B cell (primary cell): ENCODE measurements at regions not wholly inside any gene's neighbourhood (a gene's known extent, or its start where the extent isn't known, plus 50 kb on each side); places are given as distances from the start of the nearest gene placed in this dataset.

Source experiments
- ATAC-seq: fragments of 200-7000 bp; cut with Tn5 transposase; one replicate; pipeline ENCODE4 v1.10.0; 2021; ENCODE audit warnings: low read depth, mild to moderate bottlenecking, moderate number of reproducible peaks, moderate library complexity
- CTCF ChIA-PET: fragments of 350-600 bp; sonication (Branson Sonifier 250); formaldehyde crosslinking; loops from one replicate; lab custom pipeline; 2021; ENCODE audit warnings: antibody characterized with exemption, inconsistent platforms; lab: Charles Lee
- POLR2A ChIA-PET: fragments of 350-600 bp; sonication (Branson Sonifier 250); formaldehyde crosslinking; loops from one replicate; lab custom pipeline; 2021; ENCODE audit warnings: antibody characterized with exemption; lab: Charles Lee
- DNase-seq: peaks from one replicate; pipeline ENCODE4 v3.0.0; 2013
- H2AFZ ChIP-seq: 2 replicates; pipeline ENCODE4 v1.6.1; 2012; ENCODE audit warnings: mild to moderate bottlenecking, low read depth, low read length; ENCODE audit not compliant: insufficient read depth, poor library complexity, severe bottlenecking
- H3K27ac ChIP-seq, 2 donors: 1 replicate in 1 of 2; 2 replicates in 1 of 2; pipeline ENCODE4 v1.5.1; 2012 to 2013; ENCODE audit warnings: low read length in 2 of 2, mild to moderate bottlenecking in 2 of 2, moderate library complexity in 1 of 2
- H3K27me3 ChIP-seq, 4 experiments: fragments of 200-600 bp in 1 of 4; sonication (generic) in 1 of 4; replicated peaks in 1 of 4; 1 replicate in 2 of 4; 2 replicates in 2 of 4; pipeline versions ENCODE4 v1.6.1 to v1.7.0; 2013 to 2016; ENCODE audit warnings: low read length in 3 of 4, mild to moderate bottlenecking in 2 of 4, mixed read lengths in 1 of 4, moderate library complexity in 1 of 4; ENCODE audit not compliant: insufficient read depth in 4 of 4, control insufficient read depth in 3 of 4; ENCODE audit errors: control extremely low read depth in 1 of 4
- H3K36me3 ChIP-seq, 2 experiments: replicated peaks in 1 of 2; 1 replicate in 1 of 2; 2 replicates in 1 of 2; pipeline versions ENCODE4 v1.6.1 to v1.7.1; 2013; ENCODE audit warnings: low read length in 1 of 2; ENCODE audit not compliant: insufficient read depth in 2 of 2, control insufficient read depth in 1 of 2; ENCODE audit errors: control extremely low read depth in 1 of 2, extremely low read depth in 1 of 2
- H3K4me1 ChIP-seq, 2 donors: fragments of 200-600 bp in 1 of 2; sonication (generic) in 1 of 2; 1 replicate in 1 of 2; 2 replicates in 1 of 2; pipeline versions ENCODE4 v1.5.1 to v1.6.1; 2013 to 2017; ENCODE audit warnings: low read length in 2 of 2; ENCODE audit not compliant: control insufficient read depth in 2 of 2, insufficient read depth in 2 of 2
- H3K4me2 ChIP-seq: replicated peaks from 2 replicates; pipeline ENCODE3; 2012; ENCODE audit warnings: mild to moderate bottlenecking, low read depth, low read length; ENCODE audit not compliant: poor library complexity, severe bottlenecking
- H3K4me3 ChIP-seq, 5 experiments: fragments of 200-600 bp in 1 of 5; sonication (generic) in 1 of 5; 1 replicate in 3 of 5; 2 replicates in 2 of 5; pipeline versions ENCODE4 v1.5.1 to v1.7.0; 2011 to 2016; ENCODE audit warnings: low read length in 4 of 5, mild to moderate bottlenecking in 4 of 5, low read depth in 2 of 5, control low read depth in 1 of 5, moderate library complexity in 1 of 5; ENCODE audit not compliant: insufficient read depth in 1 of 5; ENCODE audit errors: control extremely low read depth in 1 of 5, extremely low read depth in 1 of 5
- H3K79me2 ChIP-seq: fragments of 200-600 bp; sonication (generic); one replicate; pipeline ENCODE4 v1.6.0; 2016; ENCODE audit warnings: low read length; ENCODE audit not compliant: control insufficient read depth, insufficient read depth
- H3K9ac ChIP-seq: fragments of 200-600 bp; sonication (generic); 2 replicates; pipeline ENCODE4 v1.6.1; 2017; ENCODE audit warnings: mild to moderate bottlenecking, low read length, moderate library complexity
- H3K9me3 ChIP-seq, 3 donors: one replicate each; pipeline versions ENCODE4 v1.6.1 to v1.7.1; 2013; ENCODE audit warnings: low read length in 2 of 3; ENCODE audit not compliant: control insufficient read depth in 2 of 3, insufficient read depth in 1 of 3; ENCODE audit errors: control extremely low read depth in 1 of 3
- H4K20me1 ChIP-seq: 2 replicates; pipeline ENCODE4 v1.6.0; 2012; ENCODE audit warnings: mild to moderate bottlenecking, low read length; ENCODE audit not compliant: insufficient read depth, control insufficient read depth, poor library complexity, severe bottlenecking
- H3K27ac Mint-ChIP-seq: one replicate; pipeline ENCODE4 v1.8.0; 2021; ENCODE audit warnings: mixed read lengths
- H3K27me3 Mint-ChIP-seq: one replicate; pipeline ENCODE4 v1.8.0; 2021; ENCODE audit warnings: mixed read lengths
- H3K4me1 Mint-ChIP-seq: one replicate; pipeline ENCODE4 v1.8.0; 2021; ENCODE audit warnings: mixed read lengths
- H3K4me3 Mint-ChIP-seq: one replicate; pipeline ENCODE4 v1.8.0; 2021; ENCODE audit warnings: mixed read lengths
- H3K9me3 Mint-ChIP-seq: one replicate; pipeline ENCODE4 v1.8.0; 2022; ENCODE audit warnings: mixed read lengths; ENCODE audit not compliant: insufficient read depth
- EZH2 ChIP-seq: IDR thresholded peaks from 2 replicates; pipeline ENCODE4 v1.6.1; 2012; ENCODE audit warnings: borderline replicate concordance, low read depth, mild to moderate bottlenecking, moderate library complexity, low read length; ENCODE audit not compliant: insufficient read depth, poor library complexity, severe bottlenecking
- WGBS: methylation state at CpG from one replicate; pipeline ENCODE4 v1.1.5; 2013; ENCODE audit warnings: missing lambda C conversion rate; ENCODE audit not compliant: insufficient coverage; 5-methylcytosine and 5-hydroxymethylcytosine counted together
- intact Hi-C: fragments of 100-400 bp; cut with micrococcal nuclease; formaldehyde crosslinking; loops from one replicate; pipeline ENCODE4 v1.10.0; 2022
- TF ChIP-seq, protein P1 (sequence below): fragments of 200-600 bp; IDR thresholded peaks from one replicate; pipeline ENCODE4 v1.8.0; 2022; ENCODE audit warnings: antibody characterized with exemption, mild to moderate bottlenecking

DNA sequence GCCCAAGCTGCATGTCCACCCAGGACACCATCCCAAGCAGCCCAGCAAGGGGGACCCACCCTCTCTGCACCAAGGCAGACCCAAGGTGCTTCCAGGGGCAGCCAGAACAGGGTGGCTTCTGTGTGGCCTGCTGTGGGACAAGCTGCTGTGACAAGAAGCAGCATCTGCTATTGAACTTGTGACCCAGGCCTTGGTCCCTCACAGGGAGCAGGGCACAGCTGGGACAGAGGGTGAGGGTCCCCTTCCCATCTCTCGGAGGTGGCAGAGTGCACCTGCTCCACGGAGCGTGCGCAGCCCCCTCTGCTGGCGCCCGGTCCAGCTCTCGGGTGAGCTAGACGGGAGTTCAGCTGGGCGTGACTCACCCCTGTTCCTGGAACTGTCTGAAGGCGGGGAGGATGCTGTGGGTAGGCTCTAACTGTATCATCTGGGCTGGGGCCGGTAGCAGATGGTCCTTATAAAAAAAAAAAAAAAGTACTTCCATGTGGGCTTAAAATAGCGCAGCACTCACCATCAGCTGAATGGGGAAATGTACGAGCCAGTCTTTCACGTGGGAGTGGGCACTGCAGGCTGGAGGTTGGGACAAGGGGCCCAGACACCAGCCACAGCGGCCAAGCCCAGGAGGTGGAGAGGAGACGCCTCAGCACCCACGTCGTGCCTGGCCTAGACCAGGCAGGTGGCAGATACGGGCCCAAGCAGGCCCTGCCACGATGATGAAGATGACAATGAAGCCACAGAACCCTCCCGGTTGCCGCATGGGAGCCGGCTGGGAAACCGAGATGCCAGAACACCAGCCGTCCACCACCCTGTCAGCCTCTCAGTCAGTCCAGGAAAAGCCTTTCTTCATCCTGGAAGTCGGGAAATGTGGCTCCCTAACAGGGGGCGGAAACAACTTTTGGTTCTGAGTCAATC lies 136.8 kb upstream of the ID2 start:
- Histone ChIP-seq H3K36me3 (no peaks in the 10 kb centered on the region), H2AFZ (no peak overlapping the region), H3K9me3 (peaks cover 0 to 17% (median 0%) of the 10 kb centered on the region in 3 donors), H3K27ac (no peak overlapping the region), H3K4me2 (peak overlapping the region; percentile 44), H3K4me3 (no peak overlapping the region), H3K27me3 (peaks cover 0 to 70% (median 17%) of the 10 kb centered on the region in 4 experiments), H3K79me2 (no peaks in the 10 kb centered on the region), H3K9ac (no peak overlapping the region), H4K20me1 (no peaks in the 10 kb centered on the region), H3K4me1 (peaks cover 35 to 36% of the 10 kb centered on the region in 2 donors)
- ATAC-seq (peak; percentile 74), DNase-seq (peak; percentile 70)
- POLR2A ChIA-PET = no interaction called here
- no peak overlapping the region for H3K27ac Mint-ChIP-seq
- H3K4me1 Mint-ChIP-seq = peaks cover 35% of the 10 kb centered on the region
- H3K9me3 Mint-ChIP-seq = no peaks in the 10 kb centered on the region
- peak overlapping the region; percentile 54 for H3K4me3 Mint-ChIP-seq
- H3K27me3 Mint-ChIP-seq = peaks cover 58% of the 10 kb centered on the region
- CTCF ChIA-PET = interaction anchor here (0.6 to 1.6 kb wide), 5 partner anchors 8 to 150 kb away, joined by 3 to 7 read pairs (median 3); no protein-coding TSS in a partner anchor
- 10% methylated on average over 25 of the region's 27 CpGs for WGBS
- TF ChIP-seq, protein P1, sequence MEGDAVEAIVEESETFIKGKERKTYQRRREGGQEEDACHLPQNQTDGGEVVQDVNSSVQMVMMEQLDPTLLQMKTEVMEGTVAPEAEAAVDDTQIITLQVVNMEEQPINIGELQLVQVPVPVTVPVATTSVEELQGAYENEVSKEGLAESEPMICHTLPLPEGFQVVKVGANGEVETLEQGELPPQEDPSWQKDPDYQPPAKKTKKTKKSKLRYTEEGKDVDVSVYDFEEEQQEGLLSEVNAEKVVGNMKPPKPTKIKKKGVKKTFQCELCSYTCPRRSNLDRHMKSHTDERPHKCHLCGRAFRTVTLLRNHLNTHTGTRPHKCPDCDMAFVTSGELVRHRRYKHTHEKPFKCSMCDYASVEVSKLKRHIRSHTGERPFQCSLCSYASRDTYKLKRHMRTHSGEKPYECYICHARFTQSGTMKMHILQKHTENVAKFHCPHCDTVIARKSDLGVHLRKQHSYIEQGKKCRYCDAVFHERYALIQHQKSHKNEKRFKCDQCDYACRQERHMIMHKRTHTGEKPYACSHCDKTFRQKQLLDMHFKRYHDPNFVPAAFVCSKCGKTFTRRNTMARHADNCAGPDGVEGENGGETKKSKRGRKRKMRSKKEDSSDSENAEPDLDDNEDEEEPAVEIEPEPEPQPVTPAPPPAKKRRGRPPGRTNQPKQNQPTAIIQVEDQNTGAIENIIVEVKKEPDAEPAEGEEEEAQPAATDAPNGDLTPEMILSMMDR = peak; percentile 39
- TF ChIP-seq EZH2 = no peak
- intact Hi-C loops = loop anchor here (2.0 to 5.0 kb wide), 2 partner anchors 30 to 32 kb away; no protein-coding TSS in a partner anchor
